ENCODE measurements at regions not wholly inside any gene's neighbourhood (a gene's known extent, or its start where the extent isn't known, plus 50 kb on each side); places are given as distances from the start of the nearest gene placed in this dataset.

DNA sequence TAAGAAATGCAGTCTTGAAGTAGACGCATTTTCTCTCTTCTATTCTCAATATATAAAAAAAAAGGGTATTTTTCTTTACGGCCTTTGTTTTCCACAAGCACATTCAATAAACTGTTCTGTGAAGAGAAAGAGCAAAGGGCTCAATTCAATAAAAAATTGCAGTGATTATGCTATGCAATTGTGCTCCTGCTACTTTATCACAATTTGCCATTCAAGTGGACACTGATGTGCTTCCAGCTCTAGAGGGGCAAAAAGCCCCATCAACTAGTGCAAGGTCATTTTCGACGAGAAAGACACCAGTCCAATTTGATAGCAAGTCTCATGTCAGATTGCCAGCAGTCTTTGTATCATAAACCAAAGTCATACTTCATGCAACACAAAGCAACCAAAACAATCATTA, 82.6 kb upstream of the THSD7A start:
- TF ChIP-seq, protein P1, sequence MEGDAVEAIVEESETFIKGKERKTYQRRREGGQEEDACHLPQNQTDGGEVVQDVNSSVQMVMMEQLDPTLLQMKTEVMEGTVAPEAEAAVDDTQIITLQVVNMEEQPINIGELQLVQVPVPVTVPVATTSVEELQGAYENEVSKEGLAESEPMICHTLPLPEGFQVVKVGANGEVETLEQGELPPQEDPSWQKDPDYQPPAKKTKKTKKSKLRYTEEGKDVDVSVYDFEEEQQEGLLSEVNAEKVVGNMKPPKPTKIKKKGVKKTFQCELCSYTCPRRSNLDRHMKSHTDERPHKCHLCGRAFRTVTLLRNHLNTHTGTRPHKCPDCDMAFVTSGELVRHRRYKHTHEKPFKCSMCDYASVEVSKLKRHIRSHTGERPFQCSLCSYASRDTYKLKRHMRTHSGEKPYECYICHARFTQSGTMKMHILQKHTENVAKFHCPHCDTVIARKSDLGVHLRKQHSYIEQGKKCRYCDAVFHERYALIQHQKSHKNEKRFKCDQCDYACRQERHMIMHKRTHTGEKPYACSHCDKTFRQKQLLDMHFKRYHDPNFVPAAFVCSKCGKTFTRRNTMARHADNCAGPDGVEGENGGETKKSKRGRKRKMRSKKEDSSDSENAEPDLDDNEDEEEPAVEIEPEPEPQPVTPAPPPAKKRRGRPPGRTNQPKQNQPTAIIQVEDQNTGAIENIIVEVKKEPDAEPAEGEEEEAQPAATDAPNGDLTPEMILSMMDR (IDR thresholded peaks at IDR 0.05): no peak
- no peak for TF ChIP-seq POLR2A (IDR thresholded peaks at IDR 0.05)

Measured in adrenal gland (tissue), 5 donors.